K562 (cell line): ENCODE measurements at regions not wholly inside any gene's neighbourhood (a gene's known extent, or its start where the extent isn't known, plus 50 kb on each side); places are given as distances from the start of the nearest gene placed in this dataset.

ENCODE experiments used
- ATAC-seq: fragments of 200-7000 bp; cut with Tn5 transposase; 3 replicates; pipeline ENCODE4 v1.9.1; 2020; ENCODE audit warnings: moderate library complexity
- BruUV-seq: library from RNA; stranded (reverse); fragments of 400-500 nt; replicated peaks from 2 replicates; lab custom pipeline; 2021; lab: Mats Ljungman, UMichigan
- CTCF ChIA-PET: fragments of 300-600 bp; formaldehyde crosslinking; extraction: SDS; loops from one replicate; lab custom pipeline; 2021; ENCODE audit warnings: low intra/inter-chr PET ratio; lab: Yijun Ruan, JAX
- POLR2A ChIA-PET: fragments of 300-600, 350-650 bp; sonication (Branson Sonifier 250); formaldehyde crosslinking; extraction: SDS; loops from one replicate; lab custom pipeline; 2021; ENCODE audit warnings: antibody characterized with exemption, inconsistent platforms; lab: Yijun Ruan, JAX
- DNase-seq, 4 experiments: peaks; one replicate each; pipeline versions ENCODE4 v3.0.0 to v3.0.0-alpha.2; 2011 to 2018; ENCODE audit warnings: low spot score in 3 of 4, mixed read lengths in 3 of 4; ENCODE audit errors: extremely low read depth in 1 of 4
- FAIRE-seq: peaks from 2 replicates; lab custom pipeline; 2011; peaks lifted over from hg19 to GRCh38; lab: Jason Lieb, UNC
- H2AFZ ChIP-seq: 2 replicates; pipeline ENCODE4 v1.6.0; 2011; ENCODE audit warnings: low read depth, low read length, control low read depth, inconsistent platforms
- H3K27ac ChIP-seq: fragments of 200-600 bp; 3 replicates; pipeline ENCODE4 v1.8.0; 2011; ENCODE audit warnings: low read depth, mild to moderate bottlenecking, control low read depth, inconsistent platforms, low read length, moderate library complexity, mixed read lengths; ENCODE audit errors: extremely low read depth
- H3K27me3 ChIP-seq, 2 experiments: fragments of 300-600 bp in 1 of 2; 2 replicates in 1 of 2; 3 replicates in 1 of 2; pipeline versions ENCODE4 v1.6.0 to v1.8.0; 2011; ENCODE audit warnings: inconsistent platforms in 2 of 2, low read length in 2 of 2, mild to moderate bottlenecking in 1 of 2, mixed read lengths in 1 of 2, moderate library complexity in 1 of 2; ENCODE audit not compliant: control insufficient read depth in 2 of 2, insufficient read depth in 2 of 2
- H3K36me3 ChIP-seq: fragments of 300-600 bp; 3 replicates; pipeline ENCODE4 v1.8.0; 2011; ENCODE audit warnings: mild to moderate bottlenecking, low read length, inconsistent platforms; ENCODE audit not compliant: control insufficient read depth, insufficient read depth
- H3K4me1 ChIP-seq, 2 experiments: fragments of 200-600 bp in 1 of 2; replicated peaks in 1 of 2; 2 replicates in 1 of 2; 3 replicates in 1 of 2; pipeline versions ENCODE4 v1.5.1 to v1.8.0; 2011; ENCODE audit warnings: inconsistent platforms in 2 of 2, low read length in 2 of 2, mild to moderate bottlenecking in 1 of 2, mixed read lengths in 1 of 2, moderate library complexity in 1 of 2; ENCODE audit not compliant: control insufficient read depth in 2 of 2, insufficient read depth in 2 of 2
- H3K4me2 ChIP-seq: 2 replicates; pipeline ENCODE4 v1.6.1; 2011; ENCODE audit warnings: low read length, control low read depth, inconsistent platforms, mixed read lengths; ENCODE audit not compliant: insufficient read depth
- H3K4me3 ChIP-seq: fragments of 200-600 bp; sonication (generic), shearing (Covaris generic); 2 replicates; pipeline ENCODE4 v1.5.1; 2016; ENCODE audit warnings: control low read depth, inconsistent platforms
- H3K79me2 ChIP-seq: fragments of 200-600 bp; 3 replicates; pipeline ENCODE4 v1.8.0; 2011; ENCODE audit warnings: low read length, inconsistent platforms; ENCODE audit not compliant: control insufficient read depth, insufficient read depth
- H3K9ac ChIP-seq, 2 experiments: 2 replicates each; pipeline versions ENCODE4 v1.6.0 to v1.6.1; 2011; ENCODE audit warnings: low read depth in 2 of 2, low read length in 2 of 2, control low read depth in 1 of 2, inconsistent platforms in 1 of 2, mild to moderate bottlenecking in 1 of 2, mixed read lengths in 1 of 2; ENCODE audit not compliant: insufficient read depth in 1 of 2
- H3K9me1 ChIP-seq: one replicate; pipeline ENCODE4 v1.6.0; 2011; ENCODE audit warnings: inconsistent platforms, mild to moderate bottlenecking, low read length, moderate library complexity; ENCODE audit not compliant: control insufficient read depth, insufficient read depth
- H3K9me3 ChIP-seq: replicated peaks from 2 replicates; pipeline ENCODE4 v1.5.1; 2011; ENCODE audit warnings: low read depth, low read length, inconsistent platforms; ENCODE audit not compliant: control insufficient read depth, insufficient read depth
- H4K20me1 ChIP-seq: replicated peaks from 2 replicates; pipeline ENCODE4 v1.6.1; 2011; ENCODE audit warnings: low read length, inconsistent platforms, mixed read lengths; ENCODE audit not compliant: control insufficient read depth, insufficient read depth
- BRD9 ChIP-seq: fragments of 450-650 bp; IDR thresholded peaks from 2 replicates; pipeline ENCODE4 v1.6.1; 2018; ENCODE audit warnings: low read depth; ENCODE audit not compliant: partially characterized antibody
- ETV5 ChIP-seq: sonication (generic); formaldehyde crosslinking; IDR thresholded peaks from 2 replicates; pipeline ENCODE4 v1.4.0; 2020; ENCODE audit warnings: low read depth, mild to moderate bottlenecking, missing genetic modification reagents
- SRSF7 ChIP-seq: fragments of 200-400 bp; formaldehyde crosslinking; optimal IDR thresholded peaks from 2 replicates; pipeline ENCODE3; 2017; ENCODE audit warnings: mild to moderate bottlenecking, low read depth, low read length
- TRIM24 ChIP-seq, 2 experiments: fragments of 450-650 bp; IDR thresholded peaks; 2 replicates each; pipeline ENCODE4 v1.6.1; 2016
- TRIM25 ChIP-seq: fragments of 450-650 bp; IDR thresholded peaks from 2 replicates; pipeline ENCODE4 v1.7.0; 2016; ENCODE audit warnings: borderline replicate concordance
- U2AF1 ChIP-seq: fragments of 200-400 bp; formaldehyde crosslinking; optimal IDR thresholded peaks from 2 replicates; pipeline ENCODE3; 2017; ENCODE audit warnings: mild to moderate bottlenecking, low read depth, low read length, moderate library complexity
- U2AF2 ChIP-seq: fragments of 200-400 bp; formaldehyde crosslinking; optimal IDR thresholded peaks from 2 replicates; pipeline ENCODE3; 2017; ENCODE audit warnings: low read depth, mild to moderate bottlenecking, low read length
- ZNF592 ChIP-seq: fragments of 450-650 bp; IDR thresholded peaks from 2 replicates; pipeline ENCODE4 v1.6.1; 2017; ENCODE audit warnings: antibody characterized with exemption, mild to moderate bottlenecking
- WGBS: fragments of 100-300 bp; shearing (Covaris generic); methylation state at CpG from one replicate; pipeline ENCODE4 v1.1.6; 2016; ENCODE audit warnings: low coverage, mixed read lengths; ENCODE audit not compliant: insufficient coverage; ENCODE audit errors: missing lambda C conversion rate; 5-methylcytosine and 5-hydroxymethylcytosine counted together
- in situ Hi-C: fragments of 300-500 bp; cut with MboI; formaldehyde crosslinking; loops from 4 replicates; pipeline ENCODE4 v1.15.0; 2018; ENCODE audit warnings: inconsistent platforms, mixed read lengths
- intact Hi-C: fragments of 100-400 bp; cut with micrococcal nuclease; formaldehyde crosslinking; loops from 2 replicates; pipeline ENCODE4 v1.14.2; 2022

GRCh38 chr14:35222324-35222723 is 69.9 kb upstream of the PSMA6 start:
- H3K79me2 ChIP-seq = no peaks in the 10 kb centered on the region
- no peaks in the 10 kb centered on the region for H3K9me3 ChIP-seq
- WGBS = 66% methylated on average over 2 of the region's 2 CpGs
- H3K27me3 ChIP-seq = no peaks in the 10 kb centered on the region
- TF ChIP-seq SRSF7 (no peak), TRIM25 (no peak), ZNF592 (no peak), ETV5 (CRISPR knock-in tag) (no peak), BRD9 (no peak), U2AF2 (no peak), TRIM24 (IDR thresholded peaks at IDR 0.05) (no peak), U2AF1 (no peak)
- intact Hi-C loops (no loop called here), in situ Hi-C loops (no loop called here)
- no peaks in the 10 kb centered on the region for H3K9me1 ChIP-seq
- H3K4me3 ChIP-seq = no peak overlapping the region
- CTCF ChIA-PET = no interaction called here
- FAIRE-seq (no peak), DNase-seq (no peak), ATAC-seq (no peak)
- no peaks in the 10 kb centered on the region; a peak in 1 of 5 replicates for H3K4me1 ChIP-seq
- H4K20me1 ChIP-seq = no peaks in the 10 kb centered on the region
- POLR2A ChIA-PET = no interaction called here
- H2AFZ ChIP-seq = no peak overlapping the region
- no peak overlapping the region for H3K27ac ChIP-seq
- no peak overlapping the region for H3K9ac ChIP-seq
- 0 out of 3 replicates have a peak, but pooled peaks cover 5% of the 10 kb centered on the region for H3K36me3 ChIP-seq
- no TSS peak for BruUV-seq
- H3K4me2 ChIP-seq = no peak overlapping the region
